Endodermal cell (in vitro differentiated cells): ENCODE measurements at regions not wholly inside any gene's neighbourhood (a gene's known extent, or its start where the extent isn't known, plus 50 kb on each side); places are given as distances from the start of the nearest gene placed in this dataset.

Experiments
- DNase-seq: peaks from one replicate; pipeline ENCODE4 v3.0.0-alpha.2; 2017
- H3K27ac ChIP-seq: 2 replicates; pipeline ENCODE4 v1.5.1; 2013; ENCODE audit warnings: mild to moderate bottlenecking, low read depth, low read length, moderate library complexity
- H3K27me3 ChIP-seq: 2 replicates; pipeline ENCODE4 v1.6.1; 2013; ENCODE audit warnings: mild to moderate bottlenecking, low read length, moderate library complexity; ENCODE audit not compliant: insufficient read depth, control insufficient read depth, poor library complexity, severe bottlenecking
- H3K36me3 ChIP-seq: 2 replicates; pipeline ENCODE4 v1.7.0; 2013; ENCODE audit warnings: mild to moderate bottlenecking, low read length, moderate library complexity; ENCODE audit not compliant: control insufficient read depth, insufficient read depth
- H3K4me1 ChIP-seq: one replicate; pipeline ENCODE4 v1.7.0; 2013; ENCODE audit warnings: low read length; ENCODE audit not compliant: control insufficient read depth, insufficient read depth
- H3K4me3 ChIP-seq: 2 replicates; pipeline ENCODE4 v1.5.1; 2013; ENCODE audit warnings: mild to moderate bottlenecking, low read length, moderate library complexity
- H3K9ac ChIP-seq: 2 replicates; pipeline ENCODE4 v1.6.1; 2013; ENCODE audit warnings: mild to moderate bottlenecking, low read length, moderate library complexity; ENCODE audit not compliant: poor library complexity, severe bottlenecking; ENCODE audit errors: extremely low read depth
- H3K9me3 ChIP-seq: 2 replicates; pipeline ENCODE4 v1.6.1; 2013; ENCODE audit warnings: mild to moderate bottlenecking, low read length, moderate library complexity; ENCODE audit not compliant: control insufficient read depth
- H3K27ac Mint-ChIP-seq: 2 replicates; pipeline ENCODE4 v1.8.0; 2020; ENCODE audit warnings: mixed read lengths
- H3K27me3 Mint-ChIP-seq: 2 replicates; pipeline ENCODE4 v1.8.0; 2021; ENCODE audit warnings: mild to moderate bottlenecking, mixed read lengths; ENCODE audit not compliant: insufficient read depth
- H3K36me3 Mint-ChIP-seq: 2 replicates; pipeline ENCODE4 v1.8.0; 2020; ENCODE audit warnings: low read depth, mixed read lengths
- H3K4me1 Mint-ChIP-seq: 2 replicates; pipeline ENCODE4 v1.8.0; 2020; ENCODE audit warnings: mixed read lengths
- H3K4me3 Mint-ChIP-seq: 2 replicates; pipeline ENCODE4 v1.8.0; 2020; ENCODE audit warnings: mild to moderate bottlenecking, moderate library complexity, mixed read lengths
- H3K9me3 Mint-ChIP-seq: 2 replicates; pipeline ENCODE4 v1.8.0; 2020; ENCODE audit warnings: mild to moderate bottlenecking, mixed read lengths
- WGBS, 2 experiments: methylation state at CpG; one replicate each; pipeline versions ENCODE4 v1.1.5 to v1.1.7; 2013; ENCODE audit warnings: missing lambda C conversion rate in 2 of 2, mixed read lengths in 1 of 2; ENCODE audit not compliant: insufficient coverage in 1 of 2, insufficient read length in 1 of 2; 5-methylcytosine and 5-hydroxymethylcytosine counted together
- TF ChIP-seq, protein P1 (sequence below): fragments of 200-600 bp; sonication (generic); conservative IDR thresholded peaks from 2 replicates; pipeline ENCODE4 v1.5.0; 2021; ENCODE audit warnings: antibody characterized with exemption, mild to moderate bottlenecking

DNA sequence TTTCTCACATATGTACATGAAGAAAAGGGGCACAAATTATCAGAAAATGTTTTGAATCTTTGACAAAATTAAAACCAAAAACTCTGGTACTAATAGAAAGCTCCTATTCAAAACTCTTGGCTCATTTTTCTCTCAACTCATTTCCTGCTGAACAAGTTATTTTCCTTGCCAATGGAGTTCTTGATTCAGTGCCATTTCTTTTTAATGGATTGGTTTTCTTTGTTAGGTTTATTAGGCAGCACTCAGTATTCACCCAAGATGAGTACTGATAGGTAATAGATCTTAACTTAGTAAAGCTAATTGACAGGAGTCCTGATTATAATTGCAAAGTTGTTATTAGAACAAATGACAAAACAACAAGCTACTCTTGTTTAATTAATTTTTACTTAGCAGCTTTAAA is 279.4 kb upstream of the PDGFD start:
- H3K4me3 ChIP-seq = no peak overlapping the region

DNA sequence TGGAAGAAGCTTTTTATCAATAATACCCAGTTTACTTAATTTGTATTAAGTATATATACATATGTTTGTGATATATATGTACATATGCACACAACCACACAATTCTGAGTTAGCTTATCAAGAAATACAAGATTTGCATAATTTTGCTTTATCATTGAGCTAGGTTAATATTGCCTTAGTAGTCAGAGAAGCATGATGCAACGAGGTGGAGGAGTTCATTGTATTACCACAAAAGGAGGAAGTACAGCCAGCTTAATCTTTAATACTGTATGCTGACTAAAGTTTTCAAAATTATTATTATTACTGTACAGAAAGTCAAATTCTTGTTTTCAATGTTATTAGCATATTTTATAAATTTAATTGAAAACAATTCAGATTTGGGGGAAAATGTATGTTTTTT is 278.4 kb upstream of the PDGFD start:
- no peaks in the 10 kb centered on the region for H3K9me3 ChIP-seq
- no peaks in the 10 kb centered on the region for H3K36me3 ChIP-seq
- 92 to 100% methylated on average over 1 of the region's 1 CpG for WGBS, 2 experiments
- no peaks in the 10 kb centered on the region for H3K36me3 Mint-ChIP-seq
- no peak overlapping the region for H3K4me3 ChIP-seq
- no peak overlapping the region for H3K27ac Mint-ChIP-seq
- TF ChIP-seq, protein P1, sequence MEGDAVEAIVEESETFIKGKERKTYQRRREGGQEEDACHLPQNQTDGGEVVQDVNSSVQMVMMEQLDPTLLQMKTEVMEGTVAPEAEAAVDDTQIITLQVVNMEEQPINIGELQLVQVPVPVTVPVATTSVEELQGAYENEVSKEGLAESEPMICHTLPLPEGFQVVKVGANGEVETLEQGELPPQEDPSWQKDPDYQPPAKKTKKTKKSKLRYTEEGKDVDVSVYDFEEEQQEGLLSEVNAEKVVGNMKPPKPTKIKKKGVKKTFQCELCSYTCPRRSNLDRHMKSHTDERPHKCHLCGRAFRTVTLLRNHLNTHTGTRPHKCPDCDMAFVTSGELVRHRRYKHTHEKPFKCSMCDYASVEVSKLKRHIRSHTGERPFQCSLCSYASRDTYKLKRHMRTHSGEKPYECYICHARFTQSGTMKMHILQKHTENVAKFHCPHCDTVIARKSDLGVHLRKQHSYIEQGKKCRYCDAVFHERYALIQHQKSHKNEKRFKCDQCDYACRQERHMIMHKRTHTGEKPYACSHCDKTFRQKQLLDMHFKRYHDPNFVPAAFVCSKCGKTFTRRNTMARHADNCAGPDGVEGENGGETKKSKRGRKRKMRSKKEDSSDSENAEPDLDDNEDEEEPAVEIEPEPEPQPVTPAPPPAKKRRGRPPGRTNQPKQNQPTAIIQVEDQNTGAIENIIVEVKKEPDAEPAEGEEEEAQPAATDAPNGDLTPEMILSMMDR = no peak
- no peak overlapping the region for H3K9ac ChIP-seq
- no peak for DNase-seq
- no peak overlapping the region for H3K27ac ChIP-seq
- H3K27me3 Mint-ChIP-seq = no peaks in the 10 kb centered on the region
- no peak overlapping the region for H3K4me3 Mint-ChIP-seq
- H3K9me3 Mint-ChIP-seq = no peaks in the 10 kb centered on the region
- H3K4me1 Mint-ChIP-seq = peaks cover 5% of the 10 kb centered on the region
- no peaks in the 10 kb centered on the region for H3K4me1 ChIP-seq
- no peaks in the 10 kb centered on the region for H3K27me3 ChIP-seq

More for the DNA sequence above, 279.4 kb upstream of the PDGFD start:
- Histone ChIP-seq H3K27ac (no peak overlapping the region), H3K9ac (no peak overlapping the region), H3K27me3 (no peaks in the 10 kb centered on the region), H3K36me3 (no peaks in the 10 kb centered on the region), H3K9me3 (no peaks in the 10 kb centered on the region), H3K4me1 (no peaks in the 10 kb centered on the region)
- H3K4me1 Mint-ChIP-seq = peaks cover 5% of the 10 kb centered on the region
- no peaks in the 10 kb centered on the region for H3K27me3 Mint-ChIP-seq
- TF ChIP-seq, protein P1 = no peak
- H3K4me3 Mint-ChIP-seq = no peak overlapping the region
- H3K9me3 Mint-ChIP-seq = no peaks in the 10 kb centered on the region
- no peaks in the 10 kb centered on the region for H3K36me3 Mint-ChIP-seq
- no peak for DNase-seq
- H3K27ac Mint-ChIP-seq = no peak overlapping the region

DNA sequence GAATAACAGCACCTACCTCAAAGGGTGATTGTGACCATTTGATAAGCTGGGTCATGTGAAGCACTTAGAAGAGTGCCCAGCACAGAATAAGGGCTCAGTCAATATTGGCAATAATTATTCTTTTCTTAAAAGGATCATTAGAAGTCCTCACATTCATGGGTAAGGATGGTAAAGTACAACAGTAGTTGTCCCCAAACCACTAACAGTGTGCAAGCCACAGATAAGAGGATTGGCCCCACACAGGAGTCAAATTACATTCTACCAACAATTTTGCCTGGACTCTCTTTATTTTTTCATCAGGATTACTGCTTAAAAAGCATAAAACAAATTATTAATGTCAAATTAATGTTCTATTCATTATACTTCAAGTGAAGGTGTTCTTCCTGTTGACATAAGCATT is 271.5 kb upstream of the PDGFD start:
- Histone ChIP-seq H3K27me3 (no peaks in the 10 kb centered on the region), H3K9ac (no peak overlapping the region), H3K27ac (no peak overlapping the region), H3K9me3 (no peaks in the 10 kb centered on the region), H3K4me3 (no peak overlapping the region), H3K4me1 (no peaks in the 10 kb centered on the region), H3K36me3 (no peaks in the 10 kb centered on the region)
- no peak overlapping the region for H3K27ac Mint-ChIP-seq
- H3K4me1 Mint-ChIP-seq = no peaks in the 10 kb centered on the region
- TF ChIP-seq, protein P1 = no peak
- H3K27me3 Mint-ChIP-seq = no peaks in the 10 kb centered on the region
- no peaks in the 10 kb centered on the region for H3K36me3 Mint-ChIP-seq
- H3K9me3 Mint-ChIP-seq = no peaks in the 10 kb centered on the region
- H3K4me3 Mint-ChIP-seq = no peak overlapping the region
- DNase-seq = no peak
